Type B pancreatic cell (in vitro differentiated cells): ENCODE measurements at regions not wholly inside any gene's neighbourhood (a gene's known extent, or its start where the extent isn't known, plus 50 kb on each side); places are given as distances from the start of the nearest gene placed in this dataset.

Experiments used
- DNase-seq: peaks from one replicate; pipeline ENCODE4 v3.0.0; 2021; ENCODE audit warnings: mixed read lengths; ENCODE audit not compliant: unreplicated experiment; ENCODE audit errors: extremely low spot score
- H3K27ac Mint-ChIP-seq: 2 replicates; pipeline ENCODE4 v1.8.0; 2021; ENCODE audit warnings: mild to moderate bottlenecking, mixed read lengths
- H3K27me3 Mint-ChIP-seq: 2 replicates; pipeline ENCODE4 v1.8.0; 2021; ENCODE audit warnings: mixed read lengths
- H3K36me3 Mint-ChIP-seq: 2 replicates; pipeline ENCODE4 v1.8.0; 2021; ENCODE audit warnings: mixed read lengths
- H3K4me1 Mint-ChIP-seq: one replicate; pipeline ENCODE4 v1.8.0; 2021; ENCODE audit warnings: mixed read lengths; ENCODE audit not compliant: unreplicated experiment
- H3K4me3 Mint-ChIP-seq: 2 replicates; pipeline ENCODE4 v1.8.0; 2021; ENCODE audit warnings: mild to moderate bottlenecking, mixed read lengths
- H3K9me3 Mint-ChIP-seq: 2 replicates; pipeline ENCODE4 v1.8.0; 2021; ENCODE audit warnings: mixed read lengths
- TF ChIP-seq, protein P1 (sequence below): fragments of 200-600 bp; sonication (generic); conservative IDR thresholded peaks from 2 replicates; pipeline ENCODE4 v1.5.0; 2021; ENCODE audit warnings: antibody characterized with exemption, mild to moderate bottlenecking

DNA sequence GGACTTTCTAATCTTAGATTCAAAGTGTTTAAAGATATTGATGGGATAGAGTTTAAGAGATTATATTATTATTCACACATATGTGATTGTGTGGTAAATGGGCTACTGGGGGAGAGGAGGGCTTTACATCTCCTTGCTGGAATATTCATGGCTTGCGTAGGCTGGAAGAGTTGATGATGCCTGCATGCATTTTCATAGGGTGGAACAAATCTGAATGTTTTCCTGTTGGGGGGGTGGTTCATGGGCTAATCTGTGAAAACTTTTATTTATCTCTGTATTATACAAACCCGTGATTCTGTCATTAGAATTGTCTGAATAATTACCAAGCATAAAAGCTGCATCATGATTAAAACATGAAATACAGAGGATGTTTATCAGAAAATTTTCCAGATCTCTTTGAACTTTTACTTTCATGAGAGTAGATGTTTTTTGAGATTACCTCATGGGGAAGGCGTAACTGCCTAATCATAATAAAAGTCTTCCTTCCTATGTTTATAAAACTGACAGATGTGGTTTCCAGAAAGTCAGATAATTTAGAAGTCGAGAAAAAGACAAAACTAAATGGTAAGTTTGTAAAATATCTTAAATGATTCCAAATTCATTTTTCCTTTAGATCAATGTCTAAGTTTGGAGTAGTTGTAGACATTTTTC, 1185.4 kb upstream of the SEMA6A start:
- TF ChIP-seq, protein P1, sequence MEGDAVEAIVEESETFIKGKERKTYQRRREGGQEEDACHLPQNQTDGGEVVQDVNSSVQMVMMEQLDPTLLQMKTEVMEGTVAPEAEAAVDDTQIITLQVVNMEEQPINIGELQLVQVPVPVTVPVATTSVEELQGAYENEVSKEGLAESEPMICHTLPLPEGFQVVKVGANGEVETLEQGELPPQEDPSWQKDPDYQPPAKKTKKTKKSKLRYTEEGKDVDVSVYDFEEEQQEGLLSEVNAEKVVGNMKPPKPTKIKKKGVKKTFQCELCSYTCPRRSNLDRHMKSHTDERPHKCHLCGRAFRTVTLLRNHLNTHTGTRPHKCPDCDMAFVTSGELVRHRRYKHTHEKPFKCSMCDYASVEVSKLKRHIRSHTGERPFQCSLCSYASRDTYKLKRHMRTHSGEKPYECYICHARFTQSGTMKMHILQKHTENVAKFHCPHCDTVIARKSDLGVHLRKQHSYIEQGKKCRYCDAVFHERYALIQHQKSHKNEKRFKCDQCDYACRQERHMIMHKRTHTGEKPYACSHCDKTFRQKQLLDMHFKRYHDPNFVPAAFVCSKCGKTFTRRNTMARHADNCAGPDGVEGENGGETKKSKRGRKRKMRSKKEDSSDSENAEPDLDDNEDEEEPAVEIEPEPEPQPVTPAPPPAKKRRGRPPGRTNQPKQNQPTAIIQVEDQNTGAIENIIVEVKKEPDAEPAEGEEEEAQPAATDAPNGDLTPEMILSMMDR, result no peak
- Mint-ChIP-seq H3K4me1 (no peaks in the 10 kb centered on the region), H3K4me3 (no peak overlapping the region), H3K9me3 (no peaks in the 10 kb centered on the region), H3K36me3 (no peaks in the 10 kb centered on the region), H3K27ac (no peak overlapping the region), H3K27me3 (no peaks in the 10 kb centered on the region)
- no peak for DNase-seq

DNA sequence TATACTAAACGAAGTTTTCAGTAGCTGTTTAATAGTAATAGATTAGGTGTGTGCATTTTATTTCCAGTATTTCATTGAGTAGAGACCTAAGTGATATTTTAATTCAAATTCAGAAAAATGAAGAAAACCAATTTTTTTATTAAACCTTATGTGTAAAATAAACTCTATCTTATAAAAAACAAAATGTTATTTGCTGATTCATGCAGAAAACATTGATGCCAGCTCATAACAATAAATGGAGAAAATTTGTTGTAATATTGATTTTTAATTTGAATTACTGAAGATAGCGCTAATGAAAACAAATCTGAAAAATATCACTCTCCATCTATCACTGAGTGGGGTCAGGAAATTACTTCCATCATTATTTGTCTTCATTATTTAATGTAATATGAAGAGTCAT, 1177.8 kb upstream of the SEMA6A start:
- TF ChIP-seq, protein P1, result no peak
- no peak for DNase-seq
- H3K4me3 Mint-ChIP-seq, result no peak overlapping the region
- H3K9me3 Mint-ChIP-seq, result no peaks in the 10 kb centered on the region
- no peaks in the 10 kb centered on the region for H3K4me1 Mint-ChIP-seq
- H3K27ac Mint-ChIP-seq, result no peak overlapping the region
- no peaks in the 10 kb centered on the region for H3K27me3 Mint-ChIP-seq
- H3K36me3 Mint-ChIP-seq, result no peaks in the 10 kb centered on the region

DNA sequence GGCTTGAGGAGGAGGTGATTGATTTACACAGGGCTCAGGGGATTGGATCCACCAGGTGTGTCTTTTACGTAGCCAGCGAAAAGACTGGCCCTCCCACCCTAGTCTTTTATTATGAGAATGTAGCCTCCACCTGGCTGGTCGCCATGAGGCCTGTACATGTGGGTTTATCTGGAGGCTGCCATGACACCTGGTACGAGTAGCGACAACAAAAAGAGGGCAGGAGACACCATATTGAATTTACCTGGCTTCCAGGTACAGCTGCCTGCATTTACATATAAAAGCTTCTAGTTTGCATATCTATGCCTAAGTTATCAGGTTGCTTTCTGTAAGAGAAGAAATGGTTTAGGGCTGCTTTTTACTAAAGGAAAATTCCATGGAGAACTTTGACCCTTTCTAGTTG, 1173.7 kb upstream of the SEMA6A start:
- H3K27ac Mint-ChIP-seq, result no peak overlapping the region
- TF ChIP-seq, protein P1, result no peak

DNA sequence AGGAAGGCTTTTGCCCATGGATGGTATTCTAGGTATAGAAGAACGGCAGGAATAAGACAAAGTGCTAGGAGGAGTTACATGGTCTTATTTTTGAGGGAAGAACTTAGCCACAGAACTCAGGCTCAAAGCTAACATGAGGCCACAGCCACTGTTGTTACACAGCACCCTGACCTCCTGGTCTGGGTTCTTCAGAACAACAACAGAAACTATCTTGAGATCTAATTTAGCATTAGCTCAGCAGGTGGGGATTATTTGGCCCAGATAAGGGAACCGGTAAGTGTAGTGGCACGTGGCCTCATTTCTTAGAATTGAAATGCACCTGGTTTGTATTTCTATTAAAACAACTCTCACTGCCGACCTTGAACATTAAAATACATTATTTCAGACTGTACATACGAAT, 1168.7 kb upstream of the SEMA6A start:
- Mint-ChIP-seq H3K4me1 (no peaks in the 10 kb centered on the region), H3K36me3 (no peaks in the 10 kb centered on the region), H3K27me3 (no peaks in the 10 kb centered on the region), H3K4me3 (no peak overlapping the region), H3K9me3 (no peaks in the 10 kb centered on the region), H3K27ac (no peak overlapping the region)
- no peak for DNase-seq
- TF ChIP-seq, protein P1, result no peak

More for the DNA sequence above, 1173.7 kb upstream of the SEMA6A start:
- DNase-seq, result no peak
- Mint-ChIP-seq H3K4me1 (no peaks in the 10 kb centered on the region), H3K4me3 (no peak overlapping the region), H3K27me3 (no peaks in the 10 kb centered on the region), H3K36me3 (no peaks in the 10 kb centered on the region), H3K9me3 (no peaks in the 10 kb centered on the region)

DNA sequence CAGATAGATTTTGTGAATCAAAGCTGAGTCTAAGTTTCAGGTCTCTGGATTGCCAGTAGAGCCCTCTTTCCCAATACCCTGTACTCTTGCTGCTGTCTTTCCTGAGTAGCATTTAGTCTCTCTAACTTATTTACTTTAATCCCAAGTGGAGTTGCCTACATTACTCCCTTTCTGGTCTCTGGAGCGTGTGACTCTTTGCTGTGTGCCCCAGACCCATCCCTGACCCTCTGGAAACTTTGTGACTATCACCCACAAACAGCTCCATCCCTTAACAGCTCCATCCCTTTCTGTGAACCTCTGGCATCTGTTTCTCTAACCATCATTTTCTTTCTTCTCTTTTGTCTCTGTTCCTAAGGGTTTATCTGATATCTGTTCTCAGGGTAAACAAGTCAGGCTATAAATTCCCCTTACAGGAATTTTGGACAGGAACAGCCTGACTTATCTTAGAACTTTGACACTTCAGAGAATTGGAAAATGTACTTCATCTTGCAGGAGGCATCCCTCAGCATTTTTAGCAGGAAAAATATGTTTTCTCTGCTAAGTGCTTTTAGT, 1167.1 kb upstream of the SEMA6A start:
- Mint-ChIP-seq H3K27ac (no peak overlapping the region), H3K4me1 (no peaks in the 10 kb centered on the region), H3K36me3 (no peaks in the 10 kb centered on the region), H3K27me3 (no peaks in the 10 kb centered on the region), H3K9me3 (no peaks in the 10 kb centered on the region), H3K4me3 (no peak overlapping the region)
- no peak for DNase-seq
- TF ChIP-seq, protein P1, result no peak

DNA sequence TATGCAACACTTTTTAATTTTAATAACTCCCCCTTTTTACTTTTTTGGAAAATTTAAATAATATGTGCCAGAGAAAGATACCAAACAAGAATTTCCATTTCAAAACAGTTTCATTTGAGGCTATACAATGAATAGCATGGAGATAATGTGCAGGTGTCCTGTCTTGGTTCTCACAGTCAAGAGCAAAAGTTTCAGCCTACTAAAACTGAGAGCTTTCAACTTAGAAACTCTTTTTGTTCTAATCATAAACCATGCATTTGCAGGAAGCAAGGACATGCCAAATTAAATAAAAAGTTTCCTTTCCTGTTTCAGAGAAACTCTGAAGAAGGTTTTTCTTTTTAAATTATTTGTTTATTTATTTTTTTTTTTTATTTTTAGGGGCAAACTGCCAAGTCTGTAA, 1165.6 kb upstream of the SEMA6A start:
- H3K4me3 Mint-ChIP-seq, result no peak overlapping the region
- H3K27me3 Mint-ChIP-seq, result no peaks in the 10 kb centered on the region
- H3K27ac Mint-ChIP-seq, result no peak overlapping the region
- TF ChIP-seq, protein P1, result no peak
- H3K9me3 Mint-ChIP-seq, result no peaks in the 10 kb centered on the region
- DNase-seq, result no peak
- no peaks in the 10 kb centered on the region for H3K4me1 Mint-ChIP-seq
- no peaks in the 10 kb centered on the region for H3K36me3 Mint-ChIP-seq
